HL-60 (cell line): ENCODE measurements at regions not wholly inside any gene's neighbourhood (a gene's known extent, or its start where the extent isn't known, plus 50 kb on each side); places are given as distances from the start of the nearest gene placed in this dataset.

ENCODE experiments used
- REST ChIP-seq: IDR thresholded peaks from 2 replicates; pipeline ENCODE4 v1.6.1; 2012; ENCODE audit warnings: low read depth; ENCODE audit not compliant: insufficient replicate concordance
- TF ChIP-seq, protein P1 (sequence below): IDR thresholded peaks from one replicate; pipeline ENCODE4 v1.5.1; 2011; ENCODE audit warnings: low read length, control low read depth, inconsistent platforms; ENCODE audit not compliant: insufficient read depth

- TF ChIP-seq, protein P1, sequence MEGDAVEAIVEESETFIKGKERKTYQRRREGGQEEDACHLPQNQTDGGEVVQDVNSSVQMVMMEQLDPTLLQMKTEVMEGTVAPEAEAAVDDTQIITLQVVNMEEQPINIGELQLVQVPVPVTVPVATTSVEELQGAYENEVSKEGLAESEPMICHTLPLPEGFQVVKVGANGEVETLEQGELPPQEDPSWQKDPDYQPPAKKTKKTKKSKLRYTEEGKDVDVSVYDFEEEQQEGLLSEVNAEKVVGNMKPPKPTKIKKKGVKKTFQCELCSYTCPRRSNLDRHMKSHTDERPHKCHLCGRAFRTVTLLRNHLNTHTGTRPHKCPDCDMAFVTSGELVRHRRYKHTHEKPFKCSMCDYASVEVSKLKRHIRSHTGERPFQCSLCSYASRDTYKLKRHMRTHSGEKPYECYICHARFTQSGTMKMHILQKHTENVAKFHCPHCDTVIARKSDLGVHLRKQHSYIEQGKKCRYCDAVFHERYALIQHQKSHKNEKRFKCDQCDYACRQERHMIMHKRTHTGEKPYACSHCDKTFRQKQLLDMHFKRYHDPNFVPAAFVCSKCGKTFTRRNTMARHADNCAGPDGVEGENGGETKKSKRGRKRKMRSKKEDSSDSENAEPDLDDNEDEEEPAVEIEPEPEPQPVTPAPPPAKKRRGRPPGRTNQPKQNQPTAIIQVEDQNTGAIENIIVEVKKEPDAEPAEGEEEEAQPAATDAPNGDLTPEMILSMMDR: no peak
- TF ChIP-seq REST: no peak
These were observed 472.6 kb upstream of the CELF4 start for GRCh38 chr18:38038242-38038641.
